ENCODE measurements at regions not wholly inside any gene's neighbourhood (a gene's known extent, or its start where the extent isn't known, plus 50 kb on each side); places are given as distances from the start of the nearest gene placed in this dataset.
"Not testable (repeated sequence)": the region's sequence is repeated elsewhere in the genome, so short reads cannot be mapped to it uniquely, and the experiment has no call there.

- DNase-seq, result not testable (repeated sequence)
Observed at GRCh38 chr14:34381304-34381703, 80.7 kb downstream of the SPTSSA start.

- DNase-seq, result no peak
Observed at GRCh38 chr14:34380471-34380845, 81.6 kb downstream of the SPTSSA start.

GRCh38 chr14:34379816-34380470, 82.1 kb downstream of the SPTSSA start:
- DNase-seq, result no peak

GRCh38 chr14:34376649-34377267, 85.3 kb downstream of the SPTSSA start:
- DNase-seq, result no peak

GRCh38 chr14:34374998-34375740, 86.9 kb downstream of the SPTSSA start:
- no peak for DNase-seq

- DNase-seq, result no peak
Observed at GRCh38 chr14:34373191-34373590, 88.8 kb downstream of the SPTSSA start.

- no peak for DNase-seq
Observed at GRCh38 chr14:34372786-34373185, 89.3 kb downstream of the SPTSSA start.

GRCh38 chr14:34369648-34370030, 92.4 kb downstream of the SPTSSA start:
- no peak for DNase-seq

- no peak for DNase-seq
Observed at GRCh38 chr14:34368971-34369647, 92.9 kb downstream of the SPTSSA start.

GRCh38 chr14:34368115-34368970, 93.7 kb downstream of the SPTSSA start:
- no peak for DNase-seq

GRCh38 chr14:34365309-34365915, 96.6 kb downstream of the SPTSSA start:
- DNase-seq, result no peak

- DNase-seq, result no peak
Observed at GRCh38 chr14:34364201-34364600, 97.8 kb downstream of the SPTSSA start.

- DNase-seq, result no peak
Observed at GRCh38 chr14:34363733-34364134, 98.3 kb downstream of the SPTSSA start.

GRCh38 chr14:34362641-34363251, 99.3 kb downstream of the SPTSSA start:
- DNase-seq, result no peak

- no peak for DNase-seq
Observed at GRCh38 chr14:34361504-34362011, 100.5 kb downstream of the SPTSSA start.

GRCh38 chr14:34359420-34360117, 102.5 kb downstream of the SPTSSA start:
- DNase-seq, result no peak

GRCh38 chr14:34356264-34356654, 105.8 kb downstream of the SPTSSA start:
- no peak for DNase-seq

GRCh38 chr14:34355584-34356263, 106.3 kb downstream of the SPTSSA start:
- no peak for DNase-seq

- no peak for DNase-seq
Observed at GRCh38 chr14:34354556-34354955, 107.5 kb downstream of the SPTSSA start.

GRCh38 chr14:34350903-34351302, 111.1 kb downstream of the SPTSSA start:
- no peak for DNase-seq

All from right kidney (tissue), 1 donor.